ENCODE measurements at regions not wholly inside any gene's neighbourhood (a gene's known extent, or its start where the extent isn't known, plus 50 kb on each side); places are given as distances from the start of the nearest gene placed in this dataset.

DNA sequence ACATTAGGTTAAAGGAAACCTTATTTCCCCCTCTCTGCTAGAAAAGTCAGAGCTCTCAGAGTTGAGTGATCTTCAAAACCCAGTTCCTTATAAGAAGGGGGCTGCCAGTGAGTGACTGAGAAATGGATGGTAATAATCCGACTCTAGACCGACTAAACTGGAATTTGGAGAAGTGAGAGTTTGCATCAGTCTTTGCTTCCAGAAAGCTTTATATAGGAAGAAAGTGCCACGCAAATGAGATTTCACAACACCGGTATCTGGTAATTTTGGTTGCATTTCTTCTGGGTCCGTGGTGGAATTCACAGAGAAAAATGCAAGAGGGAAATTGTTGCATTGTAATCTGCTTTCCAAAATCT lies 271.4 kb downstream of the MAF start:
- TF ChIP-seq SIN3A (IDR thresholded peaks at IDR 0.05; ENCODE audit: borderline replicate concordance, insufficient read depth, low read depth, low read length) (no peak), TCF7L2 (IDR thresholded peaks at IDR 0.05; ENCODE audit: low read depth, low read length) (no peak), POLR2AphosphoS5 (IDR thresholded peaks at IDR 0.05; ENCODE audit: low read depth, low read length) (no peak)
- intact Hi-C loops (cut with micrococcal nuclease; ENCODE audit: unreplicated experiment) (no loop called here), in situ Hi-C loops (cut with HindIII; ENCODE audit: low pct_unique_long_range_greater_than_20kb, low sequenced_read_pairs) (no loop called here)
- DNase-seq (ENCODE audit: low read depth, low spot score) (no peak), ATAC-seq (no peak)
- H3K9me3 ChIP-seq (ENCODE audit: control insufficient read depth, insufficient read depth, low read depth, low read length) = no peaks in the 10 kb centered on the region
- ChIA-PET POLR2A (no interaction called here), CTCF (no interaction called here)
- no peaks in the 10 kb centered on the region for H3K36me3 ChIP-seq (ENCODE audit: control insufficient read depth, insufficient read depth, low read length)
- BruUV-seq (replicated peaks) = no TSS peak
- no peak overlapping the region for H3K4me3 ChIP-seq (ENCODE audit: low read depth in 2 of 2, low read length in 2 of 2)
- H3K27me3 ChIP-seq (ENCODE audit: control insufficient read depth, insufficient read depth, low read length) = no peaks in the 10 kb centered on the region
- no peaks in the 10 kb centered on the region for H3K4me1 ChIP-seq (ENCODE audit: control insufficient read depth, insufficient read depth, low read length)
- no peak overlapping the region for H3K27ac ChIP-seq (ENCODE audit: low read length)

- H3K9me3 ChIP-seq (ENCODE audit: control insufficient read depth, insufficient read depth, low read depth, low read length) = no peaks in the 10 kb centered on the region
- BruUV-seq (replicated peaks) = no TSS peak
- DNase-seq (ENCODE audit: low read depth, low spot score) (no peak), ATAC-seq (no peak)
- H3K36me3 ChIP-seq (ENCODE audit: control insufficient read depth, insufficient read depth, low read length) = no peaks in the 10 kb centered on the region
- in situ Hi-C loops (cut with HindIII; ENCODE audit: low pct_unique_long_range_greater_than_20kb, low sequenced_read_pairs) = no loop called here
- CTCF ChIA-PET = no interaction called here
- intact Hi-C loops (cut with micrococcal nuclease; ENCODE audit: unreplicated experiment) = no loop called here
- TF ChIP-seq TCF7L2 (IDR thresholded peaks at IDR 0.05; ENCODE audit: low read depth, low read length) (no peak), REST (IDR thresholded peaks at IDR 0.05; ENCODE audit: insufficient read depth in 1 of 2, low read depth in 2 of 2, low read length in 1 of 2) (no peak), SIN3A (IDR thresholded peaks at IDR 0.05; ENCODE audit: borderline replicate concordance, insufficient read depth, low read depth, low read length) (no peak), POLR2AphosphoS5 (IDR thresholded peaks at IDR 0.05; ENCODE audit: low read depth, low read length) (no peak)
- TF ChIP-seq, protein P1, sequence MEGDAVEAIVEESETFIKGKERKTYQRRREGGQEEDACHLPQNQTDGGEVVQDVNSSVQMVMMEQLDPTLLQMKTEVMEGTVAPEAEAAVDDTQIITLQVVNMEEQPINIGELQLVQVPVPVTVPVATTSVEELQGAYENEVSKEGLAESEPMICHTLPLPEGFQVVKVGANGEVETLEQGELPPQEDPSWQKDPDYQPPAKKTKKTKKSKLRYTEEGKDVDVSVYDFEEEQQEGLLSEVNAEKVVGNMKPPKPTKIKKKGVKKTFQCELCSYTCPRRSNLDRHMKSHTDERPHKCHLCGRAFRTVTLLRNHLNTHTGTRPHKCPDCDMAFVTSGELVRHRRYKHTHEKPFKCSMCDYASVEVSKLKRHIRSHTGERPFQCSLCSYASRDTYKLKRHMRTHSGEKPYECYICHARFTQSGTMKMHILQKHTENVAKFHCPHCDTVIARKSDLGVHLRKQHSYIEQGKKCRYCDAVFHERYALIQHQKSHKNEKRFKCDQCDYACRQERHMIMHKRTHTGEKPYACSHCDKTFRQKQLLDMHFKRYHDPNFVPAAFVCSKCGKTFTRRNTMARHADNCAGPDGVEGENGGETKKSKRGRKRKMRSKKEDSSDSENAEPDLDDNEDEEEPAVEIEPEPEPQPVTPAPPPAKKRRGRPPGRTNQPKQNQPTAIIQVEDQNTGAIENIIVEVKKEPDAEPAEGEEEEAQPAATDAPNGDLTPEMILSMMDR (IDR thresholded peaks at IDR 0.05) = no peak
- POLR2A ChIA-PET = no interaction called here
- no peaks in the 10 kb centered on the region for H3K4me1 ChIP-seq (ENCODE audit: control insufficient read depth, insufficient read depth, low read length)
- H3K27me3 ChIP-seq (ENCODE audit: control insufficient read depth, insufficient read depth, low read length) = no peaks in the 10 kb centered on the region
- H3K4me3 ChIP-seq (ENCODE audit: low read depth in 2 of 2, low read length in 2 of 2) = no peak overlapping the region
- no peak overlapping the region for H3K27ac ChIP-seq (ENCODE audit: low read length)
Observed at GRCh38 chr16:79328402-79329165, 272.0 kb downstream of the MAF start.

GRCh38 chr16:79327836-79328235 lies 272.7 kb downstream of the MAF start:
- intact Hi-C loops (cut with micrococcal nuclease; ENCODE audit: unreplicated experiment) = no loop called here
- TF ChIP-seq POLR2AphosphoS5 (IDR thresholded peaks at IDR 0.05; ENCODE audit: low read depth, low read length) (no peak), REST (IDR thresholded peaks at IDR 0.05; ENCODE audit: insufficient read depth in 1 of 2, low read depth in 2 of 2, low read length in 1 of 2) (no peak), TCF7L2 (IDR thresholded peaks at IDR 0.05; ENCODE audit: low read depth, low read length) (no peak), SIN3A (IDR thresholded peaks at IDR 0.05; ENCODE audit: borderline replicate concordance, insufficient read depth, low read depth, low read length) (no peak)
- TF ChIP-seq, protein P1 (IDR thresholded peaks at IDR 0.05) = no peak
- BruUV-seq (replicated peaks) = no TSS peak
- no peaks in the 10 kb centered on the region for H3K27me3 ChIP-seq (ENCODE audit: control insufficient read depth, insufficient read depth, low read length)
- ATAC-seq = no peak
- in situ Hi-C loops (cut with HindIII; ENCODE audit: low pct_unique_long_range_greater_than_20kb, low sequenced_read_pairs) = no loop called here
- CTCF ChIA-PET = no interaction called here
- no peaks in the 10 kb centered on the region for H3K36me3 ChIP-seq (ENCODE audit: control insufficient read depth, insufficient read depth, low read length)
- H3K4me3 ChIP-seq (ENCODE audit: low read depth in 2 of 2, low read length in 2 of 2) = no peak overlapping the region
- H3K4me1 ChIP-seq (ENCODE audit: control insufficient read depth, insufficient read depth, low read length) = no peaks in the 10 kb centered on the region
- no peaks in the 10 kb centered on the region for H3K9me3 ChIP-seq (ENCODE audit: control insufficient read depth, insufficient read depth, low read depth, low read length)
- H3K27ac ChIP-seq (ENCODE audit: low read length) = no peak overlapping the region
- POLR2A ChIA-PET = no interaction called here
- DNase-seq (ENCODE audit: low read depth, low spot score) = no peak
